Hematopoietic multipotent progenitor cell treated with erythropoietin and hydrocortisone succinate and interleukin-3 and kit ligand, for 8 days (in vitro differentiated cells): ENCODE measurements at regions not wholly inside any gene's neighbourhood (a gene's known extent, or its start where the extent isn't known, plus 50 kb on each side); places are given as distances from the start of the nearest gene placed in this dataset.
A peak's percentile ranks its signal among the peaks of the same experiment; 100 is the strongest.

ENCODE experiments used
- DNase-seq: peaks from one replicate; pipeline ENCODE4 v3.0.0-alpha.2; 2015

- no peak for DNase-seq
Measured at GRCh38 chr3:17972959-17973906, 230.8 kb upstream of the TBC1D5 start.

GRCh38 chr3:17972476-17972875 lies 230.0 kb upstream of the TBC1D5 start:
- DNase-seq, result no peak

GRCh38 chr3:17972030-17972429 lies 229.6 kb upstream of the TBC1D5 start:
- no peak for DNase-seq

GRCh38 chr3:17969985-17970568 lies 227.6 kb upstream of the TBC1D5 start:
- no peak for DNase-seq

GRCh38 chr3:17969244-17969643 lies 226.8 kb upstream of the TBC1D5 start:
- DNase-seq, result no peak

GRCh38 chr3:17967953-17968607 lies 225.6 kb upstream of the TBC1D5 start:
- no peak for DNase-seq

GRCh38 chr3:17967111-17967510 lies 224.7 kb upstream of the TBC1D5 start:
- no peak for DNase-seq

GRCh38 chr3:17965331-17965730 lies 222.9 kb upstream of the TBC1D5 start:
- no peak for DNase-seq

- DNase-seq, result no peak
Measured at GRCh38 chr3:17964108-17964507, 221.7 kb upstream of the TBC1D5 start.

- no peak for DNase-seq
Measured at GRCh38 chr3:17955411-17955810, 213.0 kb upstream of the TBC1D5 start.

GRCh38 chr3:17954801-17955200 lies 212.4 kb upstream of the TBC1D5 start:
- no peak for DNase-seq

- no peak for DNase-seq
Measured at GRCh38 chr3:17951241-17951640, 208.8 kb upstream of the TBC1D5 start.

GRCh38 chr3:17949101-17949500 lies 206.7 kb upstream of the TBC1D5 start:
- DNase-seq, result no peak

- no peak for DNase-seq
Measured at GRCh38 chr3:17947833-17948232, 205.4 kb upstream of the TBC1D5 start.

- peak; percentile 89 for DNase-seq
Measured at GRCh38 chr3:17946619-17947018, 204.2 kb upstream of the TBC1D5 start.

- DNase-seq, result peak; percentile 52
Measured at GRCh38 chr3:17945799-17946399, 203.5 kb upstream of the TBC1D5 start.

GRCh38 chr3:17945018-17945798 lies 202.8 kb upstream of the TBC1D5 start:
- peak; percentile 10 for DNase-seq

GRCh38 chr3:17942856-17943255 lies 200.4 kb upstream of the TBC1D5 start:
- DNase-seq, result no peak

GRCh38 chr3:17941766-17942165 lies 199.3 kb upstream of the TBC1D5 start:
- DNase-seq, result no peak

- no peak for DNase-seq
Measured at GRCh38 chr3:17941152-17941551, 198.7 kb upstream of the TBC1D5 start.

- no peak for DNase-seq
Measured at GRCh38 chr3:17939157-17939556, 196.7 kb upstream of the TBC1D5 start.

- DNase-seq, result no peak
Measured at GRCh38 chr3:17938313-17938712, 195.9 kb upstream of the TBC1D5 start.
